Neural progenitor cell (in vitro differentiated cells): ENCODE measurements at regions not wholly inside any gene's neighbourhood (a gene's known extent, or its start where the extent isn't known, plus 50 kb on each side); places are given as distances from the start of the nearest gene placed in this dataset.
"Not testable (repeated sequence)": the region's sequence is repeated elsewhere in the genome, so short reads cannot be mapped to it uniquely, and the experiment has no call there.

Experiments
- EZH2 ChIP-seq: fragments of 200-600 bp; sonication (generic); IDR thresholded peaks from 2 replicates; pipeline ENCODE4 v1.6.1; 2017; ENCODE audit warnings: antibody characterized with exemption, mild to moderate bottlenecking, moderate library complexity
- EZH2phosphoT487 ChIP-seq: fragments of 200-600 bp; sonication (generic); IDR thresholded peaks from 2 replicates; pipeline ENCODE4 v1.6.1; 2017; ENCODE audit warnings: antibody characterized with exemption
- TF ChIP-seq, protein P1 (sequence below): fragments of 200-600 bp; sonication (generic); IDR thresholded peaks from 2 replicates; pipeline ENCODE4 v1.5.1; 2017; ENCODE audit warnings: antibody characterized with exemption, mild to moderate bottlenecking

DNA sequence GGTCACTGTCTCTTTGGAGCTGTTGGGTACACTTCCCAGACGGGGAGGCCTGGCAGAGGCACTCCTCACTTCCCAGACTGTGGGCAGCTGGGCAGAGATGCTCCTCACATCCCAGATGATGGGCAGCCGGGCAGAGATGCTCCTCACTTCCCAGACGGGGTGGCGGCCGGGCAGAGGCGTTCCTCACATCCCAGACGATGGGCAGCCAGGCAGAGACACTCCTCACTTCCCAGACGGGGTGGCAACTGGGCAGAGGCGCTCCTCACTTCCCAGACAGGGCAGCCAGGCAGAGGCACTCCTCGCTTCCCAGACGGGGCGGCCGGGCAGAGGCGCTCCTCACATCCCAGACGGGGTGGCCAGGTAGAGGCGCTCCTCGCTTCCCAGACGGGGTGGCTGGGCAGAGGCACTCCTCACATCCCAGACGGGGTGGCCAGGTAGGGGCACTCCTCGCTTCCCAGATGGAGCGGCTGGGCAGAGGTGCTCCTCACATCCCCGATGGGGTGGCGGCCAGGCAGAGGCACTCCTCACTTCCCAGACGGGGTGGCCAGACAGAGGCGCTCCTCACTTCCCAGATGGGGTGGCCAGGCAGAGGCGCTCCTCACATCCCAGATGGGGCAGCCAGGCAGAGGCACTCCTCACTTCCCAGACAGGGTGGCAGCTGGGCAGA is 833.1 kb upstream of the RAG2 start:
- TF ChIP-seq, protein P1, sequence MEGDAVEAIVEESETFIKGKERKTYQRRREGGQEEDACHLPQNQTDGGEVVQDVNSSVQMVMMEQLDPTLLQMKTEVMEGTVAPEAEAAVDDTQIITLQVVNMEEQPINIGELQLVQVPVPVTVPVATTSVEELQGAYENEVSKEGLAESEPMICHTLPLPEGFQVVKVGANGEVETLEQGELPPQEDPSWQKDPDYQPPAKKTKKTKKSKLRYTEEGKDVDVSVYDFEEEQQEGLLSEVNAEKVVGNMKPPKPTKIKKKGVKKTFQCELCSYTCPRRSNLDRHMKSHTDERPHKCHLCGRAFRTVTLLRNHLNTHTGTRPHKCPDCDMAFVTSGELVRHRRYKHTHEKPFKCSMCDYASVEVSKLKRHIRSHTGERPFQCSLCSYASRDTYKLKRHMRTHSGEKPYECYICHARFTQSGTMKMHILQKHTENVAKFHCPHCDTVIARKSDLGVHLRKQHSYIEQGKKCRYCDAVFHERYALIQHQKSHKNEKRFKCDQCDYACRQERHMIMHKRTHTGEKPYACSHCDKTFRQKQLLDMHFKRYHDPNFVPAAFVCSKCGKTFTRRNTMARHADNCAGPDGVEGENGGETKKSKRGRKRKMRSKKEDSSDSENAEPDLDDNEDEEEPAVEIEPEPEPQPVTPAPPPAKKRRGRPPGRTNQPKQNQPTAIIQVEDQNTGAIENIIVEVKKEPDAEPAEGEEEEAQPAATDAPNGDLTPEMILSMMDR = not testable (repeated sequence)
- TF ChIP-seq EZH2, EZH2phosphoT487: not testable (repeated sequence)
